ENCODE measurements at regions not wholly inside any gene's neighbourhood (a gene's known extent, or its start where the extent isn't known, plus 50 kb on each side); places are given as distances from the start of the nearest gene placed in this dataset.

DNA sequence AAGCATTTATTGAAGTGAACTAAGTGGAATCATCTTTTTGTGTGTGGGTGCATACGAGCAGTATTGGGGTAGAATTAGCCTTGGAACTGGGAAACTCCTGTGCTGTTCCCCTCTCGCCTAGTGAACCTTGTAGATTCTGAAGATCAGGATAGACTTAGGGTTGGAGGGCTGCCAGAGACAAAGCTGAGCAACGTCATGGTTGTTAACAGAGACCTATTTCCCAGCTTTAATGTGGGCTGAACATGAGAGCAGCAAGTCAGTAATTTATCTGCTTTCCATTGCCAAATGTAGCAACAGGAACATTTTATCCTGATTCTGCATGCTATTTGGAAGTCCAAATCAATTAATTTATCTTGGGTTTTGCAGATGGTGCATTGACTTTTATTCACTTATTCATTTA, 246.6 kb downstream of the IL20RB start:
- Histone ChIP-seq H3K27me3 (no peaks in the 10 kb centered on the region), H3K36me3 (replicated peaks in 1 of 2) (no peaks in the 10 kb centered on the region), H3K4me1 (replicated peaks in 1 of 2) (no peaks in the 10 kb centered on the region), H3K9me3 (replicated peaks in 1 of 3) (no peaks in the 10 kb centered on the region), H3K4me3 (no peak overlapping the region), H3K27ac (no peak overlapping the region)
- 62 to 72% (median 71%) methylated on average over 3 of the region's 3 CpGs for WGBS, 4 donors
- DNase-seq: peak in 1 of 7 donors; percentile 83
- no peak for TF ChIP-seq POLR2A (IDR thresholded peaks at IDR 0.05)
- TF ChIP-seq, protein P1, sequence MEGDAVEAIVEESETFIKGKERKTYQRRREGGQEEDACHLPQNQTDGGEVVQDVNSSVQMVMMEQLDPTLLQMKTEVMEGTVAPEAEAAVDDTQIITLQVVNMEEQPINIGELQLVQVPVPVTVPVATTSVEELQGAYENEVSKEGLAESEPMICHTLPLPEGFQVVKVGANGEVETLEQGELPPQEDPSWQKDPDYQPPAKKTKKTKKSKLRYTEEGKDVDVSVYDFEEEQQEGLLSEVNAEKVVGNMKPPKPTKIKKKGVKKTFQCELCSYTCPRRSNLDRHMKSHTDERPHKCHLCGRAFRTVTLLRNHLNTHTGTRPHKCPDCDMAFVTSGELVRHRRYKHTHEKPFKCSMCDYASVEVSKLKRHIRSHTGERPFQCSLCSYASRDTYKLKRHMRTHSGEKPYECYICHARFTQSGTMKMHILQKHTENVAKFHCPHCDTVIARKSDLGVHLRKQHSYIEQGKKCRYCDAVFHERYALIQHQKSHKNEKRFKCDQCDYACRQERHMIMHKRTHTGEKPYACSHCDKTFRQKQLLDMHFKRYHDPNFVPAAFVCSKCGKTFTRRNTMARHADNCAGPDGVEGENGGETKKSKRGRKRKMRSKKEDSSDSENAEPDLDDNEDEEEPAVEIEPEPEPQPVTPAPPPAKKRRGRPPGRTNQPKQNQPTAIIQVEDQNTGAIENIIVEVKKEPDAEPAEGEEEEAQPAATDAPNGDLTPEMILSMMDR (IDR thresholded peaks at IDR 0.05): no peak
- intact Hi-C loops (cut with DNase I): no loop called here

DNA sequence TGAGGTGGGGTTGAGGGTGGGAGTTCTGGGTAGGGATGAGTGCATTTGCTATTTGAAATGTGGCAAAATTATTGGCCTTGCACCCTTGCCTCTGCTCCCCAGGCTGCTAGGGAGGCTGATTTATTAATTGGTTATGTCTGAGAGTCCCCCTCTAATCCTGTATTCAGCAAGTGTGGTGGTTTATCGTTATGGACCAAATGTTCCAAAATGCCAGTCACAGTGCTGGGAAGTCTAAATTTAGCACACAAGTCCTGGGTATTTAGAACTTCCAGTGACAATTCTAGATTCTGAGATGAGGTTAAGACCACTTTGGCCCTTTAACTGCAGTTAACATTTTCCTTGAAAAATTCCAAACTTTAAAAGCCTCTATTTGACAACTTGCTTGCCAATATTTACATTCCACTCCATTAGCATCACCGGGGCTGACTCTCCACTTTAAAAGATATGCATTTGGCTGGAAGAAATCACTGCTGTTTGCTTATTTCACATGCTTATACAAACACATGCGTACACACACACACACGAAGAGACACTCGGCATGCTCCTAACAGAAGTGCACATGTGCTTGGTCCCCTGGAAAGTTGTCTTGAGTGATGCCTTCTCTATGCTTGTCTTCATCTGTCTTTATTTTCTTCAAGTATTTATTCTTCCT, 247.7 kb downstream of the IL20RB start:
- Histone ChIP-seq H3K36me3 (replicated peaks in 1 of 2) (no peaks in the 10 kb centered on the region), H3K9me3 (replicated peaks in 1 of 3) (no peaks in the 10 kb centered on the region), H3K4me1 (replicated peaks in 1 of 2) (no peaks in the 10 kb centered on the region), H3K27ac (no peak overlapping the region), H3K4me3 (no peak overlapping the region), H3K27me3 (no peaks in the 10 kb centered on the region)
- 59 to 66% (median 63%) methylated on average over 5 of the region's 5 CpGs for WGBS, 4 donors
- intact Hi-C loops (cut with DNase I): no loop called here
- TF ChIP-seq, protein P1 (IDR thresholded peaks at IDR 0.05): no peak
- no peak for TF ChIP-seq POLR2A (IDR thresholded peaks at IDR 0.05)
- no peak for DNase-seq

DNA sequence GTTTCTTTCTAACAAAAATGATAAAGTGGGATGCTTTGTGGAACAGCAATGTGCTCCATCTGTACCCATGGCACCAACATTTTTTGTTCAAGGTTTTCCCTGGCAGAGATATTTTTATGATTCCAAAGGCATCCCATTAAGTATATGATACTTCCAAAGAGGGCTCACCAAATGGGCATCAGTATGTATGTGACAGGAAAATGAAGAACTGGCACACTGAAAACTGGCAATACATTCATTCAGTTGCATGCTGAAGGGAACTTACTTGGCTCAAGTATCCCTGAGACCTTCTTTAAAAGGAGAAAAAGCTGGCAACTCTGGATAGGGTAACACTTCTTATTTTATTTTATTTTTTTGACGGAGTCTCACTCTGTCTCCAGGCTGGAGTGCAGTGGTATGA, 249.8 kb downstream of the IL20RB start:
- Histone ChIP-seq H3K9me3 (replicated peaks in 1 of 3) (no peaks in the 10 kb centered on the region), H3K27me3 (no peaks in the 10 kb centered on the region), H3K4me1 (replicated peaks in 1 of 2) (no peaks in the 10 kb centered on the region), H3K36me3 (replicated peaks in 1 of 2) (no peaks in the 10 kb centered on the region), H3K4me3 (no peak overlapping the region), H3K27ac (no peak overlapping the region)
- intact Hi-C loops (cut with DNase I): no loop called here
- no peak for TF ChIP-seq POLR2A (IDR thresholded peaks at IDR 0.05)
- TF ChIP-seq, protein P1 (IDR thresholded peaks at IDR 0.05): no peak
- no peak for DNase-seq
- 71 to 86% (median 79%) methylated on average over 1 of the region's 1 CpG for WGBS, 4 donors

DNA sequence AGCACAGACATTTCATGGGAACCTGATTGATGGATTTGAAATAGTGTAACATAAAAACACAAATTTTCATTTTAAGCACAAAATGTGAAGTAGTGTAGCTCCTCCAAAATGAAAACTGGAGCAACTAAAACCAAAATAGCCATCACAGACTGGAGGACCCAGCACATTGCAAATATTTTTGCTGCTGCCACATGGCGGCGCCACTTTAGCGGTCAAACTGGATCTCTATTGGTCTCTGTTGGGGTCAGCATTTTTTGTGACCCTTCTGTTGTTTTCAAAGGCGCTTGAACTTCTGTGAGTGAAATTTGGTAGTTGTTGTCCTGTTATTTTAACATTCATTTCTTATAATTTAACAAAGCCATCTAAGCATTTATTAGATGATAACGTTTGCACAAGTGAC, 259.9 kb downstream of the IL20RB start:
- no peak for TF ChIP-seq POLR2A (IDR thresholded peaks at IDR 0.05)
- TF ChIP-seq, protein P1 (IDR thresholded peaks at IDR 0.05): no peak
- H3K4me3 ChIP-seq: no peak overlapping the region
- no peaks in the 10 kb centered on the region for H3K9me3 ChIP-seq (replicated peaks in 1 of 3)
- intact Hi-C loops (cut with DNase I): no loop called here
- no peaks in the 10 kb centered on the region for H3K4me1 ChIP-seq (replicated peaks in 1 of 2)
- no peaks in the 10 kb centered on the region for H3K27me3 ChIP-seq
- no peak for DNase-seq
- H3K27ac ChIP-seq: no peak overlapping the region
- 24 to 38% (median 29%) methylated on average over 5 of the region's 5 CpGs for WGBS, 4 donors
- no peaks in the 10 kb centered on the region for H3K36me3 ChIP-seq (replicated peaks in 1 of 2)
